GM18519 (cell line): ENCODE measurements at regions not wholly inside any gene's neighbourhood (a gene's known extent, or its start where the extent isn't known, plus 50 kb on each side); places are given as distances from the start of the nearest gene placed in this dataset.

Experiments
- ATAC-seq: cut with Tn5 transposase; IDR thresholded peaks from one replicate; pipeline ENCODE4 v1.9.1; 2021; ENCODE audit warnings: mild to moderate bottlenecking, moderate library complexity; ENCODE audit not compliant: unreplicated experiment, low FRiP score

DNA sequence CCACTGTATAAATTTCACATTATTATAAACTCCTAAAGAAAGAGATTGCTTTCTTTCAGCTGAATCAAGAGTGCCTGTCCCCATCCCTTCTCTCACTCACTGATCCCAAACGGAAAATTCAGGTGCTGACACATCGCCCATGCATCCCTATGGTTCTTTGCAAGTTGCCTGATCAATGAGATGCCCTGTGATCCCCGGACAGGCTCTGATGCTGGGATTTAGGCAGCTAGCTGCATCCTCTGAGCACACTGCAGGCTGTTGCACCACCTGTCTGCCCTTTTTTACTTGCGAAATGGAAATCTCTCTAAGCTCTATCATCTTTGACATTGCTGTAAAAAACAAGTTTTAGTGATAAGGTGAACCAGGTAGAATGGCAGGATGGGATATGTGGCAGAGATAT, 456.5 kb downstream of the GATA3 start:
- ATAC-seq: no peak

DNA sequence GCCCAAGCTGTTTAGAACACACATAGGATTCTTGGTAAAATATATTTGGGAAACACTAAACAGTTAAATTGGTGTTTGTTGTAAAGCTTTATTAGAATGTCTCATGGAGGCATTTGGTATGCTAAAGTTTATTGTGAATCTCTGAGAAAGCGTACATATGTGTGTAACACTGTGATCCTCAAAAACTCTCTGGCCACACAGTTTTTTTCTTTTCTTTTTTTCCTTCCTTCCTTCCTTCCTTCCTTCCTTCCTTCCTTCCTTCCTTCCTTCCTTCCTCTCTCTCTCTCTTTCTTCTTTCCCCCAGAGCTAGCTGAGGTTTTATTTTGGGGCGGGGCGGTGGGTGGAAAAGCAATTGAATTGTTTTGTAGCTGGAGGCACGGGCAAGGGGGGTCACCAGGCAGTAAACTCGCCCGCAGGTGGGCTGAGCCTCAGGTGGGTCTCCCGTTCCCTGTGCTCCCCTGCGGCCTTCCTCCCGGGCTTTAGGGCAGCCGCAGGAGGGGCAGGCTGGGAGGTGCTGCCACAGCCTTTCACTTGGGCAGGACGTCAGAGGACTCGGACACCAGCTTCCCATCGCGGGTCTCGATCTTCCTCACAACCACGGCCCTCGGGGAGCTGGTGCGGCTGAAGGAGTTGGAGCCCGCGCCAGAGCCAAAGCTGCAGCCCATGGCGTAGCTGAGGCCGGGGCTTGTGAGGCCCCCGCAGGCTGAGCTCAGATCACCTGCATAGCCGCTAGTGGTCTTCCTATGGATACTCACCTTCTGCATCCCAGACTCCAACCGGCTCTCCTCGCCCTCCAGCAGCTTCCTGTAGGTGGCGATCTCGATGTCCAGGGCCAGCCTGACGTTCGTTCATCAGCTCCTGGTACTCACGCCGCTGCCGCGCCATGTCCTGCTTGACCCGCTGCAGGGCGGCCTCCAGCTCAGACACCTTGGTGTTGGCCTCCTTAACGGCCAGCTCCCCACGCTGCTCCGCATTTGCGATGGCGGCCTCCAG, 459.0 kb downstream of the GATA3 start:
- no peak for ATAC-seq

DNA sequence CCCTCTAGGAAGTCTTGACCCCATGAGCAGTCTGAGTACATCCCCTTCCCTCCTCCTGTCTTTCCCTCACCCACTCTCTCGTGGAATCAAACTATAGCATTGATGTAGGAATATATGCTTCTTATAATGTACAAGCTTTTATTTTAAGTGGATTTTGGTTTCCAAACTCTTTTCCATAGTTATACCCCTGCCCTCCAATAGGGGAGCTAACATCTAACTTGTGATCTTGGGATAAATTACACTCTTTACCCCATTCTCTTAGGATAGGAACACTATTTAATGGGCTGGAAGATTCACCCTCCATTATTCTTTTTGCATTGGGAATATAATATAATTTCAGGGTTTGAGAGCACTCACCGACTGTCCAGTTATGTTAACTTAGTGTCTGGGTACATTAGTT, 465.9 kb downstream of the GATA3 start:
- ATAC-seq: no peak

DNA sequence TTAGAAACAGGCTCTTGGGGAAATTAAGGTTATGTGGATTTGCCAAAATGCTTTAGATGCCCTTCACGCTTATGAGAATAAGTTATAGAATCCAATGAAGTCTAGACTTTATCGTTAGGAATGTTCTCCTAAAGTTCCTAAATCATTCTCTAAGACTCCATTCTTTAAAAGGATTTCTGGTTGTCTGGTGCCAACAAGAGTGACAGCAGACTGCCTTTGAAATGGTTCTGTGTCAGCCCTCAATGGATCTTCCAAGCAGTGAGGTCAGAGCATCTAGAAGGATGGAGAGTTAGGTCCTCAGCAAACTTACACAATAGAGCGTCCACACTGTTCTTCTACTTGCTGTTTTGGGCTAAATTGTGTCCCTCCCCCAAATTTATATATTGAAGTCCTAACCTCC, 473.3 kb downstream of the GATA3 start:
- no peak for ATAC-seq

DNA sequence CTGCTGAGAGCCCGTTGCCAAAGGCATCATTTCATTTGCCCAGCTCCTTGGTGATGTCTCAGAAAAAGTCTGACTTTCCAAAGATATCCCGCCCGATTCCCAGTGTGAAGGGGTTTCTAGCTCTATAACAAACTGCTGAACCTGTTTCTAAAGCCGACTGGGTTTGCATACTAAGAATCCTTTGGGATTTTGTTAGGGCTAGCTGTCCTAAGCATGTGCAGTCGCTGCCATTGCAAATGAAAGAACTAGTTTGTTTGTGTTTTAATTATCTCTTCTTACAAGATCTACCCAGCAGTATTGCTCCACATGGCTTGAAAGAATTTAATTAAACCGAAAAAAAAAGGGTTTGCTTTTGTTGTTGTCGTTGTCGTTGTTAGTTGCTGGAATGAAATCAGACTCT, 476.6 kb downstream of the GATA3 start:
- no peak for ATAC-seq

DNA sequence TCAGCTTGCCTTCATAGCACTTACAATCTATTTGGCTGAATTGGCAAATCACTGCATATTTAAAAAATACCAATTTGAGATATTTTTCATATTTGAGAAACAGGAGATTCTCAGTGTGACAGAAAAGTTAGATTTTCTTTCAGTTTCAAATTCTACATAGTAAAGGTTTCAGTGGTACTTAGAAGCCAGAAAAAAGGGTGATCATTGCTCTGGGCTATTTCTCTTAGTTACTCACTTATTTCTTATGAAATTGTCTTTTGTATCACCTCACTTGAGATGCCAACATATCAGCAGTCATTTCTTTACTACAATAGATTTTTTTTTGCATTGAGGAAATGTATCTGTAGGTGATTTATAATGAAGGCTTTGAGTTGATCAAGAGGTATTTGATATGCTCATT, 478.2 kb downstream of the GATA3 start:
- no peak for ATAC-seq

DNA sequence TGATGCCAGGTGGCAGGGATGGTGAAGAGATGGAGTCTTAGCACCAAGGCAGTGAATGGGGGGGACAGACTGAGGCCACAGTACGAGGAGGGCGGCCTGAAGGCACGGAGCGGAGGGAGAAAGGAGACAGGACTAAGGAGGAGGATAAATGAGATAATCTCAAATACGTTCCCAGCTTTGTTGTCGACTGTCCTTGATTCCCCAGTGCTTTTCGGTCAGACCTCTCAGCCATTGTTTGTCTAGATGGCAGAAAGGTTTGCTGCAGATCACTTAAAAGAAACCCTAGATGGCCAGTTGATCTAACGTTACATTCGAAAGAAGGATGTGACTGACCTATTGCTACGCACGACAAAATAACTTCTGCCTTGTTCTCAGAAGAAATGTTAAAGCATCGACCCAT, 479.0 kb downstream of the GATA3 start:
- no peak for ATAC-seq

DNA sequence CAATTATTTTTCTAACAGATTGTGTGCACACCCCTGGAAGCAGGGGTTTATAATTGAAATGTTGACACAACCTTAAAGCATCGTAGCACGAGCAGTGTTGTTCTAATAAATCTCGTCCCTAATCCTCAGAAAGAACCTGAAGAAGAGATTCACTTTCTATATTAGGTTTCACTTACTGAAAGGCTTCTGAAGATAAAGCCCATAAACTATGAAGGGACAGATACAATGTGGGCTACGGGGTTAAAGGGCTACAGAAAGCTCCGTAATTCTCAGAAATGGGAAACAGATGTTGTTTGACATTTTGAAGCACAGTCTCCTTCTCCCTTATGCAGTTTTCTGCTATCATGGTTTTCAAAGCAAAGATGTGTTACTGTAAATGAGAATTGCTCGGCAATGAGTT, 479.6 kb downstream of the GATA3 start:
- no peak for ATAC-seq

DNA sequence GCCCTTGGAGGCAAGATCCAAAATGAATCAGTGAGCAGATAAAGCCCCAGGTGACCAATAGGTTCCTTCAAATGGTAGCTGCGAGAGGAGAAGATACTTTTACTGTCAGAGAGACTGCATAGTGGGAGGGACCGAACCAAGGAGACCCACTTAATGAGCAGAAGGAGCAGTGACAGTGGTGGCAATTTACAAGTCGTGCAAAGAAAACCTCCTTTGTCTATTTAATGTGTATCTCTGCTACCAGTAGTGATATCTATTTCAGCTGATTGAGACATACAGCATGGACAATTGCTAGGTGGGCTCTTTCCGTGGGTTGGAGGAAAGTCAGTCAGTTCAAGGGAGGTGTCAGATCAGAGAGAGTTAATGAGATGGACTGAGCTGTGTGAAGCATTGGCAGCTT, 480.4 kb downstream of the GATA3 start:
- no peak for ATAC-seq

DNA sequence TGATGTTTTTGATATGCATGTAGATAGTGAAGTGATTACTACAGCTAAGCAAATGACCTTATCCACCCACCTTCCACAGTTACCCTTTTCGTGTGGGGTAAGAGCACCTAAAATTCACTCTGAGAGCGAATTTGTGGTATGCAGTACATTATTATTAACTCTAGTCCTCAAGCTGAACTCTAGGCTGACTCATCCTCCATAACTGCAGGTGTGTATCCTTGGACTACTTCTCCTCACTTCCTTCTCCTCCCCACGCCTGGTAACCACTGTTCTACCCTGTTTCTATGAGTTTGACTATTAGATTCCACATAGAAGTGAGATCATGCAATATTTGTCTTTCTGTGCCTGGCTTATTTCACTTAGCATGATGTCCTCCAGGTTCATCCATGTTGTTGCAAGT, 484.6 kb downstream of the GATA3 start:
- ATAC-seq: no peak

DNA sequence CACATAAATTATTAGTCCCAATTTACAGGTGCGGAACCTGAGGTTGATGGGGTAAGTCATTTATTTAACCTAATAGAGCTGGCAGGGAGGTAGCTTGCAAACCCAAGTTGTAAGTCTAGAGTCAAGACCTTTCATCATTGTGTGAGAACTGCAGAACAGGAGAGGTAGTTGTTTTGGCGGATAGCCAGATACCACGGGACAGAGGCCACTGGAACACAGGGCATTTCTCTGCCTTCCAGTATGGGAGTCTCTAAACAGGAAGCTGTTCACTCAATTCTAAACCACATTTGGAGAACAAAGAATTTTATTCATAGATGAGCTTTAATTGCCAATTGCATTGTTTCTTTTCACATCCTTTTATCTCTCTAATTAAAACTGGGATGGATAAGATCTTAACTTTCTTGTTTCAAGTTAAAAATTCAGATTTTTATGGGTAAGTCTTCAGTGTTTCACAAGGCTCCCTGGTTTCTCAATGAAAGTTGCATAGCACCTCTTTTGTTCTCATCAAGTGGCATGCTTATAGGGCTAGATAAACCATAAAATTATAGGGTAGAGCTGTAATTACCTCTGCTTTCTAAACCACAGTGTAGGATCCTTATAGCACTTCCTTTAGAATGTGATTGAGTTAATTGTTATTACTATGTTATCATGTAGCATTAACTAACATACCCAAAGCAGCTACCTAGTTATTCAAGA, 489.0 kb downstream of the GATA3 start:
- ATAC-seq: no peak

DNA sequence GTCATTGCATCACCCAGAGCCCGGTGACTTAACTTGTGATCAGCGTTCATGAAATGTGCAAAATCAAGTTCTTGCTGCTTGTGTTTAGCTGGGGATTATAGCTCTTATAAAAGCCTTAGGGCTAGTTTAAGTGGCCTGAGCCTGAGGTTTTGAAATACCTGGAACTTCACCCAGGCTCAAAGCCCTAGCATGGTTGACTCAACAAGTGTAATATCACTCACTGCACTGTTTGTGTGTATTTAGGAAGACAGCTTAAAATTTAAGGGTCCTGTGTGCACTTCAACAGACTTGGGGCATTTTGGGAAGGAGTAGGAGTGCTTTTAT, 489.5 kb downstream of the GATA3 start:
- no peak for ATAC-seq

DNA sequence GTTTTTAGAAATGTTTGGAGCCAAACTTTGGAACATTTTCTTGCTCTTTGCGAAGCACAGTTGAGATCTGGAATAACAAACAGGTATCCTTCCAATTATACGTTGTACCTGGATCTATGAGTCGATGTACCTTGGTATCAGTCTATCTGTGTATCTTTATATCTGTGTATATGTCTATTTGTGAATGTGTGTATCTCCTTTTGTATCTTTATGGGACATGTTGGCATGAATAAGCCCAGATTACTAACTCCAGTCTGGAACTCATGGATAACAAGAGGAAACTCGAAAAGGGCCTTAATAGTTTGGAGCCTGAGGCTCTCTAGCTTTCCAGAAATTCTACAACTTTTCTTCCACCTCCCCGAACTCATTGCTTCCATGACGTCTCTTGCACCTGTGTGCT, 490.0 kb downstream of the GATA3 start:
- ATAC-seq: no peak

DNA sequence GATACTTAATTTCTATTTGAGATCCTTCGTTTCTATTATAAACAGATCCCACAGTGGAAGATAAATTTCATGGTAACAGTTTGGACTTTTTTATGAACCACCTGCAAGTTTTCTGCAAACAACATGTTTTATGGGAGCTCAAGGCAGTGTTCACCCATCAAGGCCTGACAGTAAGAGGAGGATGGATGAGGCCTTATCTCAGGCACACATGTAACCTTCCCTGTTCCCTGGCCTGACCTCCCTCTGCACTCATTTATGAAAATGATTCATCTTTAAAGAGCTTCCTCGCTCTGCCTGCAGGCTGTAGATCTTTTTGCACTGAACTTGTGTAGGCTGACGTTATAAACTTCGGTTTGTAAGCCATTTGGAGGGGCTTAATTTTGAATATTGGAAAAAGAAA, 500.1 kb downstream of the GATA3 start:
- no peak for ATAC-seq

DNA sequence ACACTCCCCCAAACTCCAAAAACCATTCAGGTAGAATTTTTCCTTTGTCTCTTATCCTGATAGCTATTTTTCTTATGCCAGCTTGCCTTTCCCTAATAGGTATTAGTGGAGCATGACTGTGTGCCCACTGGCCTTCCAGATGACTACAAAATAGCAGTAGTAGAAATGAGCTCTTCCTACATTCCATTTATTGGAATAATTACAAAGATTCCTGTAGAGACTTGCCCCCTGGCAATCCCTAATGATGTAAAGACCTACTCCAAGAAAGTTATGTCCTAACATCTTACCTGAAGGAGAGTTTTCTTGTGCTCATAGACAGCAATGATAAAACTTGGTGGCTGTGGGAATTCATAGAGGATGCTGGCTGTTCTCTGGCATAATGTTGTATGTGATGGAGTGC, 501.8 kb downstream of the GATA3 start:
- no peak for ATAC-seq

DNA sequence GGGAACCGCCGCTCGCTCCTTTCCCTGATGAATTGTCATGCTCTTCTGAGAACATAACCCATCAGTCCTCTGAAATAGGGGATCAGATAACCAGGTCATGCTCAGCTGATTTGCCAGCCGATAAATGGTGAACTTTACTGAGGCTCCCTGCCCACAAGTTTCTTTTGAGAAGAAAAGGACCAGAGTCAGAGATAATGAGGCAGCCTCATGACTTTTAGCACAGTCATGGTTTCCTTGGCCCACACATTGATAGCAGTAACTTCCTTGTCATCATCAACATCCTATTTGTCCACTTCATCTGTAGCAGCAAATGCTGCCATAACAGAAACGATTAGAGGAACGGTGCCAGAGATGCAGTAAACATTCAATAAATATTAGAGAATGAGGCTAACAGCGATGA, 509.0 kb downstream of the GATA3 start:
- no peak for ATAC-seq

DNA sequence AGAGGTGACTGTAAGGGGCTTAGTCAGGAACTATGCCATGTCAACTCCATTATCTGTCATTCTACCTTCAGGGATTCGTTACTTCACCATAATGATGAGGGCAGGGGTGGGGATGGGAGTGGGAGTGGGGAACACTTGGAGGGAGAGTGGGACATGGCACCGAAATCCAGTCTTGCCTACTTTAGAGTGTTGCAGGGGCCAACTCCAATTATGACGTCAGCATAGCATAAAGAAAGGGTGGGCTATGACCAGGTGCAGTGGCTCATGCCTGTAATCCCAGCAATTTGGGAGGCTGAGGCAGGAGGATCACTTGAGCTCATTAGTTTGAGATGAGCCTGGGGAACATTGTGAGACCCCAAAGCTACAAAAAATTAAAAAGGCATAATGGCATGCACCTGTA, 512.2 kb downstream of the GATA3 start:
- ATAC-seq: no peak

DNA sequence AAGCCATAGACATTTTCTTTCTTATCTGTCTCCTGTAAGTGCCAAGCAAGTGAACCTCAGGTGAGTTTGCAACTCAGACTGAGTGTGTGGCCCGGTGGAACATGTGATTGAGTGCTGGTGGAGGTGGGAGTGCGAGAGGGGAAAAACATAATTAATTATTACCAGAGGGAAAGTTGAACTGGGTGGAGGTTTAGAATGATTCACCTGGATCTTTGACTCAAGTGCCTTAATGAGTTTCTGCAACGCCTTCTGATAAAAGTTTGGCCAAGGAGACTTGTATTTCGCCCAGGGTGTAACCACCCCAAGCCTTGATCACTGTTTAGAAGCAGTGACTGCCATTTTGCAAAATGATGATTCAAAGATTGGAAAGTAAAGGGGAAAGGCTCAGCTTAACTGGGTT, 513.9 kb downstream of the GATA3 start:
- ATAC-seq: no peak

DNA sequence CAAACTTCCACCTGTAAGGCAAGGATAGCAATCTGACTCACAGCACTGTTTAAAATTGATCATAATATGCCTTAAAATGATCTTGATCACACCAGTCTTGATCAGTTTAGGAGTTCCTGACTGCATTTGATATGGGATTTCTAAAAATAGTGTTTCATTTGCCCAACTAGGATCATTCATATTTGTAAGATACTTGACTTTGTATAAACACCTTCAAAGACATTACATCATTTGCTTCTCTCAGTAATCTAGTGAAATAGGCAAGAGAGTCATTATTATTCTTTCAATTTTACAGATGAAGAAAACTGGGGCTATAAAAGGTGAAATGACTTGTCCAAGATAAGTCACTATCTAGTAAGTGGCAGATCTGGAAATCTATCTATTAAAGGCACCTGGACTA, 521.1 kb downstream of the GATA3 start:
- no peak for ATAC-seq

DNA sequence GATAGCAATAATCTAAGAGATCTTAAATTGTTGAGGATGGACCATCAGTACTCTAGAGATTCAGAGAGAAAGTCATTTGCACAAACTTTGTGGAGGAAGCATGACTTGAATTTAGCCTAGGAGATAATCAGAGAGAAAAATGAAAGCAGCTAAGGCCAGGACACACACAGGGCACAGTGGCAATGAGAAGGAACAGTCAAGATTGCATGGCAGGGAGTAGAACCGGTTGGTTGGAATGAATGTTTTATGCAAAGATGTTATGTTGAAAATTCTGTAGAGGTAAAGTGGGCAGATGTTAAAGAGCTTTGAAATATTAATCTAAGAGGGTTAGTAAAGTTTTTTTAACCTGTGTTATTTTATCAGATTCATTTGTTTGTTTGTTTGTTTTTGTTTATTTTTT, 521.8 kb downstream of the GATA3 start:
- no peak for ATAC-seq

DNA sequence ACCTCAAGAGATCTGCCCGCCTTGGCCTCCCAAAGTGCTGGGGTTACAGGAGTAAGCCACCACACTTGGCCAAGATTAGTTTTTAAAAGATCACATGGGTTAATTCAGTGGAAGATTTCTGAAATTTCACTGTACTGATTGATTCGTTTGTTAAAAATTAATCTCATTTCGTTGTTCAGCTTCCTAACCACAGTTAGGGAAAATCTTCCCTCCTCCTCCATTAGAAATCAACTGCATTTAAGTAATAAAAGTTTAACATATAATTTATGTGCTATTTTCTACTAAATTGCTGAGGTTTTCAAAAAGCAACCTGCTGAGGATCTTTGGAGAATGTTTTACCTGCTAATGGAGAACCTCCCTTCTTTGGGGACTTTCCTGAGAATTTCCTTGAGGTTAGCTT, 522.4 kb downstream of the GATA3 start:
- ATAC-seq: no peak

DNA sequence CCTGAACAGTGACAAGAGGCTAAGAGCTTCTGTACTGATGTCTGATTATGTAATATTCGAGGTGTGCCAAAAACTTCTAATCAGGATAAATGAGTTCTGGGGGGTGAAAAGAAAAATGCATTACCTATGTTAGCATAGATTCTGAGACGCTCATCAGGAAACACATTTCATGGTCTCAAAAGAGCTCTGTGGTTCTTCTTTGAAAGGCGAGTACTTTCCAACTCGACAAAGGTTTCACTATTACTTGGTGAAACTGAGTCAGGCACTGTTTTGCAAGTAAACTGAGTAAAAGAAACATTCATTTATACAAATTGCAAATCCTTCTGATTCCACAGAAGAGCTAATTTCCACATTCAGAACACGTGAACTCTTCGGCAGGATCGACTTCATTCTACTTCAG, 523.2 kb downstream of the GATA3 start:
- ATAC-seq: no peak
